Pancreas (tissue), 10 donors: ENCODE measurements at regions not wholly inside any gene's neighbourhood (a gene's known extent, or its start where the extent isn't known, plus 50 kb on each side); places are given as distances from the start of the nearest gene placed in this dataset.

Experiments used
- ATAC-seq, 4 donors: fragments of 200-7000 bp; cut with Tn5 transposase; one replicate each; pipeline versions ENCODE4 v1.8.0 to v1.9.1; 2020; ENCODE audit warnings: mild to moderate bottlenecking in 4 of 4, moderate library complexity in 4 of 4
- DNase-seq, 6 donors: peaks; one replicate each; pipeline ENCODE4 v3.0.0-alpha.2; 2020
- FAIRE-seq: peaks from 2 replicates; lab custom pipeline; 2012; peaks lifted over from hg19 to GRCh38; lab: Jason Lieb, UNC
- H3K27ac ChIP-seq, 4 donors: fragments of 200-600 bp; sonication (generic); 1 replicate in 3 of 4; 2 replicates in 1 of 4; pipeline versions ENCODE4 v1.5.0 to v1.8.0; 2020
- H3K27me3 ChIP-seq, 4 donors: fragments of 200-600 bp; one replicate each; pipeline ENCODE4 v1.8.0; 2021
- H3K36me3 ChIP-seq, 3 donors: fragments of 200-600 bp; sonication (generic) in 1 of 3; one replicate each; pipeline versions ENCODE4 v1.5.0 to v1.8.0; 2020 to 2021
- H3K4me1 ChIP-seq, 3 donors: fragments of 200-600 bp; one replicate each; pipeline ENCODE4 v1.8.0; 2021
- H3K4me3 ChIP-seq, 4 donors: fragments of 200-600 bp; sonication (generic) in 2 of 4; one replicate each; pipeline versions ENCODE4 v1.5.0 to v1.8.0; 2020 to 2021
- H3K9me3 ChIP-seq, 4 donors: fragments of 200-600 bp; one replicate each; pipeline ENCODE4 v1.8.0; 2021
- CTCF ChIP-seq, 4 donors: fragments of 200-600 bp; sonication (generic) in 3 of 4; IDR thresholded peaks; one replicate each; pipeline versions ENCODE4 v1.5.0 to v1.8.0; 2021; ENCODE audit warnings: antibody characterized with exemption in 4 of 4
- WGBS, 2 donors: extraction: QIAGEN DNeasy Blood & Tissue Kit; methylation state at CpG; one replicate each; pipeline ENCODE4 v1.1.7; 2013; 5-methylcytosine and 5-hydroxymethylcytosine counted together
- intact Hi-C, 3 donors: fragments of 100-400 bp; cut with DNase I; formaldehyde crosslinking; loops; one replicate each; pipeline versions ENCODE4 v1.11.1 to v1.14.2; 2022
- donor health status: healthy with polysubstance abuse.
- donor health status: DM: no; HTN: no; CAD: no; lungs with moderate emphysema.
- donor health status: DM: no; HTN: no; CAD: no.
- donor health status: control.
- donor health status: control.
- donor health status: Bipolar disorder and iron deficiency.
- donor health status: DM: yes; HTN: yes; CAD: no.
- donor health status: DM: no; HTN: no; CAD: no.
- donor health status: DM: no; HTN: no; CAD: no.
- donor health status: DM: yes; HTN: yes; CAD: no.

- Histone ChIP-seq H3K36me3 (no peaks in the 10 kb centered on the region), H3K9me3 (no peaks in the 10 kb centered on the region), H3K4me3 (no peak overlapping the region), H3K27me3 (no peaks in the 10 kb centered on the region), H3K4me1 (peaks cover under 1 to 9% (median 7%) of the 10 kb centered on the region in 3 donors), H3K27ac (peak overlapping the region in 1 of 4 donors; percentile 28)
- FAIRE-seq (no peak), ATAC-seq (peak in 1 of 4 donors; percentile 5), DNase-seq (no peak)
- intact Hi-C loops, result no loop called here
- no peak for TF ChIP-seq CTCF (IDR thresholded peaks at IDR 0.05)
- WGBS, 2 donors, result 62 to 71% methylated on average over 8 of the region's 8 CpGs
Measured at GRCh38 chr5:6905423-6905822, 192.2 kb downstream of the TENT4A start.

- H3K36me3 ChIP-seq, result no peaks in the 10 kb centered on the region
- ATAC-seq, result peak in 2 of 4 donors; percentile 14 to 18
- no peaks in the 10 kb centered on the region for H3K27me3 ChIP-seq
- intact Hi-C loops, result no loop called here
- no peaks in the 10 kb centered on the region for H3K9me3 ChIP-seq
- no peak overlapping the region for H3K27ac ChIP-seq
- DNase-seq, result no peak
- H3K4me1 ChIP-seq, result peaks cover 0 to 7% (median 7%) of the 10 kb centered on the region in 3 donors
- no peak for TF ChIP-seq CTCF (IDR thresholded peaks at IDR 0.05)
- no peak overlapping the region for H3K4me3 ChIP-seq
- no peak for FAIRE-seq
- WGBS, 2 donors, result 76 to 86% methylated on average over 5 of the region's 5 CpGs
Measured at GRCh38 chr5:6905883-6906282, 192.7 kb downstream of the TENT4A start.

- no peaks in the 10 kb centered on the region for H3K36me3 ChIP-seq
- no peak overlapping the region for H3K4me3 ChIP-seq
- no peak for TF ChIP-seq CTCF (IDR thresholded peaks at IDR 0.05)
- 75 to 83% methylated on average over 8 of the region's 8 CpGs for WGBS, 2 donors
- no peak for DNase-seq
- H3K27me3 ChIP-seq, result no peaks in the 10 kb centered on the region
- no peak for ATAC-seq
- H3K9me3 ChIP-seq, result no peaks in the 10 kb centered on the region
- intact Hi-C loops, result no loop called here
- peaks cover 0 to 7% (median 0%) of the 10 kb centered on the region in 3 donors for H3K4me1 ChIP-seq
- no peak for FAIRE-seq
- H3K27ac ChIP-seq, result no peak overlapping the region
Measured at GRCh38 chr5:6907320-6907918, 194.2 kb downstream of the TENT4A start.

- no peak for TF ChIP-seq CTCF (IDR thresholded peaks at IDR 0.05)
- ATAC-seq (no peak), FAIRE-seq (no peak), DNase-seq (no peak)
- 81 to 88% methylated on average over 4 of the region's 4 CpGs for WGBS, 2 donors
- H3K4me1 ChIP-seq, result peaks cover 0 to 6% (median 0%) of the 10 kb centered on the region in 3 donors
- H3K9me3 ChIP-seq, result no peaks in the 10 kb centered on the region
- H3K36me3 ChIP-seq, result no peaks in the 10 kb centered on the region
- intact Hi-C loops, result no loop called here
- H3K4me3 ChIP-seq, result no peak overlapping the region
- H3K27me3 ChIP-seq, result no peaks in the 10 kb centered on the region
- no peak overlapping the region for H3K27ac ChIP-seq
Measured at GRCh38 chr5:6909901-6910300, 196.7 kb downstream of the TENT4A start.

DNA sequence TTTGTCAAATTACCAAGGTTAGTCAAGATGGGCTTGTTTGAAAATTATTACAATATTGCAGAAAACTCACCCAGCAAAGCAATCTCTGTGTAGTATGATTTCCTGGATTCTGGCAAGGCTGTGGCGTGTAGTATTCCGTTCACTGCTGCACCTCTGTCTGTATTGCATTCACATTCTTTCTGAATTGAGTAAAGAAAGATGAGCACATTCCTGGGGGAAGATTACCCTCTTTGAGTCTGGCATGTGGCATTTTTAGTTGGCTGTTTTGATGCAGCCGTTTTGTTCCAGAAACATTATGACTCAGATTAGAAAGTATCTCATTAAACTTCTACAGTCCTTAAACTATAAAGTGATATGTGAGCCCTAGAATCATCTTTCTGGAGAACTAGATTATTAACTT lies 197.7 kb downstream of the TENT4A start:
- intact Hi-C loops, result no loop called here
- no peaks in the 10 kb centered on the region for H3K4me1 ChIP-seq
- DNase-seq (no peak), ATAC-seq (no peak), FAIRE-seq (no peak)
- H3K36me3 ChIP-seq, result no peaks in the 10 kb centered on the region
- no peaks in the 10 kb centered on the region for H3K27me3 ChIP-seq
- no peak for TF ChIP-seq CTCF (IDR thresholded peaks at IDR 0.05)
- no peak overlapping the region for H3K27ac ChIP-seq
- no peak overlapping the region for H3K4me3 ChIP-seq
- WGBS, 2 donors, result 66 to 75% methylated on average over 3 of the region's 3 CpGs
- H3K9me3 ChIP-seq, result no peaks in the 10 kb centered on the region
